AG10803 (cell line): ENCODE measurements at regions not wholly inside any gene's neighbourhood (a gene's known extent, or its start where the extent isn't known, plus 50 kb on each side); places are given as distances from the start of the nearest gene placed in this dataset.
"Not testable (repeated sequence)": the region's sequence is repeated elsewhere in the genome, so short reads cannot be mapped to it uniquely, and the experiment has no call there.

ENCODE experiments used
- DNase-seq: peaks from one replicate; pipeline ENCODE4 v3.0.0; 2010; ENCODE audit warnings: low read depth
- H3K4me3 ChIP-seq: 2 replicates; pipeline ENCODE4 v1.5.1; 2011; ENCODE audit warnings: mild to moderate bottlenecking, low read length, control low read depth
- CTCF ChIP-seq: conservative IDR thresholded peaks from 2 replicates; pipeline ENCODE4 v1.5.1; 2011; ENCODE audit warnings: mild to moderate bottlenecking, low read length, control low read depth, inconsistent platforms

GRCh38 chr17:31677681-31678080, 181.4 kb downstream of the COPRS start:
- DNase-seq: no peak
- H3K4me3 ChIP-seq: no peak overlapping the region
- TF ChIP-seq CTCF: no peak

GRCh38 chr17:31677036-31677435, 182.0 kb downstream of the COPRS start:
- no peak for DNase-seq
- no peak overlapping the region for H3K4me3 ChIP-seq
- no peak for TF ChIP-seq CTCF

GRCh38 chr17:31675392-31675791, 183.7 kb downstream of the COPRS start:
- DNase-seq, H3K4me3 ChIP-seq: not testable (repeated sequence)

- H3K4me3 ChIP-seq: no peak overlapping the region
- no peak for TF ChIP-seq CTCF
- DNase-seq: no peak
These were observed 184.2 kb downstream of the COPRS start for GRCh38 chr17:31674717-31675349.

- no peak for TF ChIP-seq CTCF
- H3K4me3 ChIP-seq: no peak overlapping the region
- DNase-seq: peak; percentile 66
These were observed 184.7 kb downstream of the COPRS start for GRCh38 chr17:31674305-31674704.

- H3K4me3 ChIP-seq: no peak overlapping the region
- TF ChIP-seq CTCF: no peak
- DNase-seq: no peak
These were observed 186.0 kb downstream of the COPRS start for GRCh38 chr17:31673076-31673475.

- no peak for TF ChIP-seq CTCF
- no peak for DNase-seq
- H3K4me3 ChIP-seq: no peak overlapping the region
These were observed 186.8 kb downstream of the COPRS start for GRCh38 chr17:31672161-31672819.
